PC-3 (cell line): ENCODE measurements at regions not wholly inside any gene's neighbourhood (a gene's known extent, or its start where the extent isn't known, plus 50 kb on each side); places are given as distances from the start of the nearest gene placed in this dataset.

Source experiments
- ATAC-seq: fragments of 200-7000 bp; cut with Tn5 transposase; 2 replicates; pipeline ENCODE4 v1.9.1; 2020; ENCODE audit warnings: mild to moderate bottlenecking, moderate library complexity
- BruUV-seq: library from RNA; stranded (reverse); fragments of 400-500 nt; replicated peaks from 2 replicates; lab custom pipeline; 2021; lab: Mats Ljungman, UMichigan
- CTCF ChIA-PET: fragments of 300-600 bp; sonication (Branson Sonifier 250); formaldehyde crosslinking; loops from one replicate; lab custom pipeline; 2022; ENCODE audit warnings: antibody characterized with exemption; lab: Charles Lee
- POLR2A ChIA-PET: fragments of 300-600 bp; sonication (Branson Sonifier 250); formaldehyde crosslinking; loops from one replicate; lab custom pipeline; 2022; ENCODE audit warnings: antibody characterized with exemption; ENCODE audit not compliant: unreplicated experiment; lab: Charles Lee
- DNase-seq: peaks from one replicate; pipeline ENCODE4 v3.0.0-alpha.2; 2015
- H2AFZ ChIP-seq: fragments of 300-600 bp; sonication (generic); 2 replicates; pipeline ENCODE4 v1.6.0; 2016; ENCODE audit warnings: antibody characterized with exemption, low read length
- H3F3A ChIP-seq: fragments of 300-600 bp; sonication (generic); one replicate; pipeline ENCODE4 v1.6.0; 2017; ENCODE audit warnings: antibody characterized with exemption, low read length, control low read depth, mild to moderate bottlenecking; ENCODE audit not compliant: unreplicated experiment
- H3K27ac ChIP-seq: fragments of 300-600 bp; sonication (generic); 2 replicates; pipeline ENCODE4 v1.5.1; 2016; ENCODE audit warnings: mild to moderate bottlenecking, low read length
- H3K27me3 ChIP-seq: fragments of 300-600 bp; sonication (generic); 2 replicates; pipeline ENCODE4 v1.6.1; 2016; ENCODE audit warnings: low read length, mixed read lengths
- H3K36me3 ChIP-seq: fragments of 300-600 bp; sonication (generic); 2 replicates; pipeline ENCODE4 v1.6.1; 2016; ENCODE audit warnings: low read depth, mixed run types, low read length, mixed read lengths
- H3K4me1 ChIP-seq: fragments of 300-600 bp; sonication (generic); 2 replicates; pipeline ENCODE4 v1.5.1; 2016; ENCODE audit warnings: low read length; ENCODE audit not compliant: insufficient read depth
- H3K4me2 ChIP-seq: fragments of 300-600 bp; sonication (generic); 2 replicates; pipeline ENCODE4 v1.6.0; 2016; ENCODE audit warnings: low read length
- H3K4me3 ChIP-seq: fragments of 300-600 bp; sonication (generic); 2 replicates; pipeline ENCODE4 v1.5.1; 2016; ENCODE audit warnings: mild to moderate bottlenecking, low read length, mixed read lengths
- H3K79me2 ChIP-seq: fragments of 300-600 bp; sonication (generic); 2 replicates; pipeline ENCODE4 v1.6.1; 2017; ENCODE audit warnings: low read length, mixed read lengths
- H3K9ac ChIP-seq: fragments of 300-600 bp; sonication (generic); 2 replicates; pipeline ENCODE4 v1.6.0; 2016; ENCODE audit warnings: mild to moderate bottlenecking, low read length
- H3K9me2 ChIP-seq: fragments of 300-600 bp; sonication (generic); replicated peaks from 2 replicates; pipeline ENCODE4 v1.6.1; 2016; ENCODE audit warnings: mixed run types, low read length, mixed read lengths
- H3K9me3 ChIP-seq: fragments of 300-600 bp; sonication (generic); 2 replicates; pipeline ENCODE4 v1.6.1; 2016; ENCODE audit warnings: low read length, mixed read lengths
- H4K20me1 ChIP-seq: fragments of 300-600 bp; sonication (generic); 2 replicates; pipeline ENCODE4 v1.6.1; 2016; ENCODE audit warnings: low read length, mixed read lengths
- EZH2 ChIP-seq: fragments of 300-600 bp; sonication (generic); IDR thresholded peaks from one replicate; pipeline ENCODE4 v1.6.1; 2017; ENCODE audit warnings: antibody characterized with exemption, mild to moderate bottlenecking, low read length; ENCODE audit not compliant: unreplicated experiment
- EZH2phosphoT487 ChIP-seq: fragments of 300-600 bp; sonication (generic); IDR thresholded peaks from 2 replicates; pipeline ENCODE4 v1.6.1; 2018; ENCODE audit warnings: mild to moderate bottlenecking, antibody characterized with exemption, low read length, borderline replicate concordance
- intact Hi-C: fragments of 100-400 bp; cut with micrococcal nuclease; formaldehyde crosslinking; loops from 2 replicates; pipeline ENCODE4 v1.9.0; 2023
- TF ChIP-seq, protein P1 (sequence below): fragments of 300-600 bp; sonication (generic); conservative IDR thresholded peaks from 2 replicates; pipeline ENCODE4 v1.5.1; 2017; ENCODE audit warnings: antibody characterized with exemption, low read depth, mild to moderate bottlenecking, low read length

DNA sequence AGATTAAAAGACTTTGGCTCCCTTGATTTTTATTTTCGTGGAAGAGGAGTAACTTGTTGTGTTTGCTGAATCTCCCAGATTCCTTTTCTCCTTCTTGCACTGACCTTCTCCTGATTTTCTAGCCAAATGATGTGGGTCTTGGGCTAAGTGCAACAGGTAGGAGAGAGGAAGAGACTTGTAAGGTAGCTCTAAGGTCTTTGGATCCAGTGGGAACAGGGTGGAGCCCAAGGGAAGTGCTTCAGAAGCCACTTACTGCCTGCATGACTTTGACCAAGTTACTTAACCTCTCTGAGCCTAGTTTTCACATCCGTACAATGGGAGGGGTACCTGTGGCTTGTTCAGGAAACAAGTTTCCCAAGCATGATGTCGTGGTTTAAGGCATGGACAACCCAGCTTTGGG lies 111.3 kb upstream of the IRX3 start:
- Histone ChIP-seq H3K4me2 (no peak overlapping the region), H3K4me1 (no peaks in the 10 kb centered on the region), H3K79me2 (no peaks in the 10 kb centered on the region), H3K9ac (no peak overlapping the region), H3K9me3 (no peaks in the 10 kb centered on the region), H4K20me1 (no peaks in the 10 kb centered on the region), H3K27me3 (no peaks in the 10 kb centered on the region), H3K36me3 (no peaks in the 10 kb centered on the region), H2AFZ (no peak overlapping the region), H3F3A (no peaks in the 10 kb centered on the region), H3K4me3 (no peak overlapping the region), H3K9me2 (no peaks in the 10 kb centered on the region), H3K27ac (no peak overlapping the region)
- ChIA-PET POLR2A (no interaction called here), CTCF (no interaction called here)
- TF ChIP-seq EZH2phosphoT487 (no peak), EZH2 (no peak)
- TF ChIP-seq, protein P1, sequence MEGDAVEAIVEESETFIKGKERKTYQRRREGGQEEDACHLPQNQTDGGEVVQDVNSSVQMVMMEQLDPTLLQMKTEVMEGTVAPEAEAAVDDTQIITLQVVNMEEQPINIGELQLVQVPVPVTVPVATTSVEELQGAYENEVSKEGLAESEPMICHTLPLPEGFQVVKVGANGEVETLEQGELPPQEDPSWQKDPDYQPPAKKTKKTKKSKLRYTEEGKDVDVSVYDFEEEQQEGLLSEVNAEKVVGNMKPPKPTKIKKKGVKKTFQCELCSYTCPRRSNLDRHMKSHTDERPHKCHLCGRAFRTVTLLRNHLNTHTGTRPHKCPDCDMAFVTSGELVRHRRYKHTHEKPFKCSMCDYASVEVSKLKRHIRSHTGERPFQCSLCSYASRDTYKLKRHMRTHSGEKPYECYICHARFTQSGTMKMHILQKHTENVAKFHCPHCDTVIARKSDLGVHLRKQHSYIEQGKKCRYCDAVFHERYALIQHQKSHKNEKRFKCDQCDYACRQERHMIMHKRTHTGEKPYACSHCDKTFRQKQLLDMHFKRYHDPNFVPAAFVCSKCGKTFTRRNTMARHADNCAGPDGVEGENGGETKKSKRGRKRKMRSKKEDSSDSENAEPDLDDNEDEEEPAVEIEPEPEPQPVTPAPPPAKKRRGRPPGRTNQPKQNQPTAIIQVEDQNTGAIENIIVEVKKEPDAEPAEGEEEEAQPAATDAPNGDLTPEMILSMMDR, result no peak
- BruUV-seq, result no TSS peak
- ATAC-seq (no peak), DNase-seq (no peak)
- intact Hi-C loops, result no loop called here

DNA sequence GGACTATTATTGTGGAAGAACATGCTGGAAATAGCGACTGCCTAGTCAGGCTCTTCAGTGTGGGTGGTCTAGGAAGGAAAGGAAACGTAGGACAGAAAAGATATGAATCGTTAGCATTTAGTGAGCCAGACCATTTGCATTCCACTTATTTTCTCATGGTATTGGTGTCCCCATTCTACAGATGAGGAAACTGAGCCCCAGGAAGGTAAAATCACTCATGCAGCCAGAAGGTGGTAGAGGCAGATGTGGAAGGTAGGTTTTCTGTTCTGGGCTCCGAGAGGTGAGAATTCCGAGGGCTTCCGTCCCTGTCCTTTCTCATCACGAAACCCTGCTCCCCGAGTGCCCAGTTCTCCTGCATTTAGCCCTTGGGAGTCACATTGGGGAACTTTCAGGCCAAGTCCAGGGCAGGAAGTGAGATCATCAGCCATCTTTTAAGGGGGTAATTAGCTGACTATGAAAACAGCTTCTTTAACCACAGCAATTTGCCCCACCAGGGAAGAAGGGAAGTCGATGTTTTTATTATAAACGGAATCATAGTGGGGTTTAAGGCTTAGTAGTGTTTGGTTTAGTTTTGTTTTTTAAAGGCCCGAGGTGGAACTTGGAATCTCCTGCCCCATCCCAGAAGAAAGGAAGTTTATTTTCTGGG lies 110.7 kb upstream of the IRX3 start:
- Histone ChIP-seq H3K4me1 (no peaks in the 10 kb centered on the region), H3K36me3 (no peaks in the 10 kb centered on the region), H3K9ac (no peak overlapping the region), H2AFZ (no peak overlapping the region), H3K4me3 (no peak overlapping the region), H3K27me3 (no peaks in the 10 kb centered on the region), H3K9me2 (no peaks in the 10 kb centered on the region), H3K27ac (no peak overlapping the region), H3F3A (no peaks in the 10 kb centered on the region), H3K4me2 (no peak overlapping the region), H4K20me1 (no peaks in the 10 kb centered on the region), H3K9me3 (no peaks in the 10 kb centered on the region), H3K79me2 (no peaks in the 10 kb centered on the region)
- POLR2A ChIA-PET, result no interaction called here
- BruUV-seq, result no TSS peak
- intact Hi-C loops, result no loop called here
- DNase-seq (no peak), ATAC-seq (no peak)
- CTCF ChIA-PET, result no interaction called here
- TF ChIP-seq EZH2phosphoT487, result no peak
- no peak for TF ChIP-seq EZH2
- TF ChIP-seq, protein P1, result no peak

DNA sequence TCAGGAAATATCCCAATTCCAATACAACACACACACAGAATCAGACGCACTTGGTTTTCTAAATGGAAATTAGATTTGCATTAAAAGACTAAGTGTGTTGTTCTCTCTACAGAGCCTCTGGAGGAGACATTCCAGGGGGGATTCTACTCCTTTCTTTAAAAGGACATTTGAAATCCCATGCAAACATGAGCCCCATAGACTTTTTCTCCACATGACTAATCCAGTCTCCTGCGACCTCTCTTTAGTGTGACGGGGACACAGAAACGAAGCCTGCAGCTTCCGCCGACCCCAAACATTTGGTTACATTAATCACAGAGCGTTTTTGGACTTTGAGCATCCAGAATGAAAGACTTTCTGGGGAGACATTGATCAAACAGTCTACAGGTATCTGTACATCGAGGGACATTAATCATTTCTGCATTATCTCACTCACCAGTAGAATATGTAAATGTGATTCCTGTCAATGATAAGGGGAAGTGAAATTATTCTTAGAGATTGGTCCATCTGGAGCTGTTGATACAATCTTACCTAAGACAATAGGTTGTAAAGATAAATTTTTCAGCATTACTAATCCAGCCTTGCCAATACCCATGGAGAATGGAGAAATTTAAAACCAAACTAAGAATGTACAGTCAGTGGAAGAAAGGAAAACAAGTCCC lies 103.4 kb upstream of the IRX3 start:
- CTCF ChIA-PET, result no interaction called here
- no peaks in the 10 kb centered on the region for H4K20me1 ChIP-seq
- no peaks in the 10 kb centered on the region for H3F3A ChIP-seq
- H3K4me2 ChIP-seq, result no peak overlapping the region
- no peaks in the 10 kb centered on the region for H3K36me3 ChIP-seq
- H3K27me3 ChIP-seq, result no peaks in the 10 kb centered on the region
- ATAC-seq, result no peak
- no peaks in the 10 kb centered on the region for H3K9me2 ChIP-seq
- no peak overlapping the region for H3K4me3 ChIP-seq
- POLR2A ChIA-PET, result no interaction called here
- H3K9ac ChIP-seq, result no peak overlapping the region
- no peak overlapping the region for H2AFZ ChIP-seq
- no peak for DNase-seq
- H3K9me3 ChIP-seq, result no peaks in the 10 kb centered on the region
- intact Hi-C loops, result no loop called here
- no peaks in the 10 kb centered on the region for H3K79me2 ChIP-seq
- no peak for TF ChIP-seq EZH2
- no peak overlapping the region for H3K27ac ChIP-seq
- no TSS peak for BruUV-seq
- H3K4me1 ChIP-seq, result no peaks in the 10 kb centered on the region
